HS-27A (cell line): ENCODE measurements at regions not wholly inside any gene's neighbourhood (a gene's known extent, or its start where the extent isn't known, plus 50 kb on each side); places are given as distances from the start of the nearest gene placed in this dataset.

Source experiments
- DNase-seq: peaks from one replicate; pipeline ENCODE4 v3.0.0-alpha.2; 2012; ENCODE audit warnings: low read depth, missing footprints

DNA sequence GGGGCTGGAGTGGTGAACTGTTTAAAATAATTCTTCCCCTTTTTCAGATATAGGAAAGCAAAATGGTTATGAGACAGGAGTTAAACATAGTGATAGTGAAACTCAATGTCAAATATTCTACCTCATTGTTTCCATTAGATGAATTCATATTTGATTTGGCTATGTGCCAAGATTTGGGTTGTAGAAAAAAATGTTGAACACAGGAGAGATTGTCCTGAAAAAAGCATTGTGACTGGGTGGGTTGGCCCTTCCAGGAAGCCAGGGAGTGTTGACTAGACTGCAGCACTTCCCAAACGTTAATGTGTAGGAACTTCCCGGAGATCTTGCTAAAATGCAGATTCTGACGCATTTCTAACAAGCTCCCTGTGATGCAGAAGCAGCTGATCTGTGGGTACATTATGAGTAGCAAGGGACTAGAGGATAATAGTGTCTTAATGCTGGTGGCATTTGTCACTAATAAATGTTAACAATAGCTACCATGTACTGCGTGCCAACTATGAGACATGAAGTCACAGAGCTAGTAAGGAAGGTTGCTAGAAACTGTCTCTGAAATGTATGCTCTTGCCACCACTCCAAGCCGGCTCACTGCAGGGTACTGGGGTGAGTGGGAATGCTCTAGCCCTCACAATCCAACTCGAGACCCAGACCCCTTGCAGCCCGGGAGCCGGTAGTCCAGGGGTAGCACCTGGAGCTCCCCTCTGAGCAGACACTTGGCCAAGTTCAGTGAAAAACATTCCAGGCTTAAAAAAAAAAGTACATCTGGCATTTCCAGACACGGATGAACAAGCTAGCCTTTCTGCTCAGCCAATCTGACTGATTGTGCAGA is 120.6 kb downstream of the CD47 start:
- DNase-seq: no peak

DNA sequence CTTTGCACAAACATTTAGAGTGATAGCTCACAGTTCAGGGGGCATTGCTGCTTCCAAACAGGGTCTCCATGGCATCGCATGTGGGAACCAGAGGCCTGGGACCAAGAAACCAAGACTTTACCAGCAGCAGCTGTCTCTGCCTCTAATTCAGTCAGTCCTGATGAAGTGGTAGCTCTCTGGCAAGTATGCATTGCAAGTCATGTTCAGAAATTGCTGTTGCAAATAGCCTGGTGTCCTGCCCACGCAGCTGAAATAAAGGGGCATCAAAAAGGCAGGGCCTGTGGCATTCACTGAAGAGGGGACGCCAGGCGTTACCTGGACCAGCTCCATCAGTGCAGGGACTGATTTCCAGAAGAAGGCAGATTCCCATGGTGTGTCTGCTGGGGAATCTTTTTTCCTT is 121.3 kb downstream of the CD47 start:
- no peak for DNase-seq

DNA sequence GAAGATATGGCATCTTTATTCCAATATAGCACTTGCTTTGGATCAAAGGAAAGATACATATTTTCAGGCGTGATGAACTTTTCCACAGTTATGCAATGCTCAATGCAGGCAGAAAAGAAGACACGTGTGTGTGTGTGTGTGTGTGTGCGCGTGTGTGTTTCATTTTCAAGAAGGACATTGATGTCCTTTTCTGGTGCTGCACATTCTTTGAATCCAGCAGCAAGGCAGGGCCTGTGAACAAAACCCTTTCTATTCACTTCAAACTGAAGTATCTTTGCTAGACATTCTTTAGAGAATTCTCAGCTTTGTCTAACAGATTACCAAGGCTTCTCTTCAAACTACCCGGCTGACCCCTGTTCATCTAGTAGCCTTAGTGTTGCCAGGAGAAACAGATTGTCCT is 124.6 kb downstream of the CD47 start:
- no peak for DNase-seq

DNA sequence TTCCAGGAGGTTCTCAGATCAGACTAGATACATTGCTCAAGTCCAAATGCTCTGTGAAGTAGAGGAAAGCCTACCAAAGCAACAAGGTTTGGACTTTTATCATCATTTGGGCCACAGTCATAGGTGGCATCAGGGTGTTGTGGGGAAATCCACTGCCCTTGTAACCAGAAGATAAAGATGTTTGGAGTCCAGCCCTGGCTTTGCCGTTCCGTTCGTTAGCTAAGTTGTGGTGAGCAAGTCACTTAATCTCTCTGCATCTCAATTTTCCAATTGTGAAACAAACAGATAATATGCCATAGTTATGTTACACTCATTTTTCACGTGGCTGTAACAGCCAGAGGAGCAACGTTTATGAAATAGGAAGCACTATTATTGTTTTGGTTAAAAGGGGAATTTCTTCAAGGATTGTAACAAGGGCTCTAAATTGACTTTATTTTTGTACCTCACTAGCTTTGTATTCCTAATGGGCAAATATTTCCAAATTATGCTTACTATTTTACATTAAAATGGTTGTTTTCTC is 125.6 kb downstream of the CD47 start:
- no peak for DNase-seq

DNA sequence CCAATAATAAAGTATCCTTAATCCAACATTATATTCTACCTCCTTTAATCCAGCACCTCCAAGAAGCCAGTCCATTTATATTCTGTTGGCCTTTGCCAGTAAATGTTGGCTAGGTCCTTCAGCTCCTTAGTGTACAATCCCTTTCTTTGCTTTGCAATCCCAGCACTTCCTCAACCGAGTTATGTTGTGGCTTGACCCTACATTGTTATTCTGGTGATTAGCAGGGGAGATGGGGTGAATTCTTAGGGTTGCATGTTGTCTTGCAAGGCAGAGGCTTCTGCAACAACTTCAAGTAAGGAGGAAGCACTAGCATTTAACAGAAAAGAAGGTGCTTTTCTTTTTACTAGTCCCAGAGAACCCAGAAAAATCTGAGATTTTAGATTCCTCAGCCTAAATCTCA is 127.2 kb downstream of the CD47 start:
- DNase-seq: no peak

DNA sequence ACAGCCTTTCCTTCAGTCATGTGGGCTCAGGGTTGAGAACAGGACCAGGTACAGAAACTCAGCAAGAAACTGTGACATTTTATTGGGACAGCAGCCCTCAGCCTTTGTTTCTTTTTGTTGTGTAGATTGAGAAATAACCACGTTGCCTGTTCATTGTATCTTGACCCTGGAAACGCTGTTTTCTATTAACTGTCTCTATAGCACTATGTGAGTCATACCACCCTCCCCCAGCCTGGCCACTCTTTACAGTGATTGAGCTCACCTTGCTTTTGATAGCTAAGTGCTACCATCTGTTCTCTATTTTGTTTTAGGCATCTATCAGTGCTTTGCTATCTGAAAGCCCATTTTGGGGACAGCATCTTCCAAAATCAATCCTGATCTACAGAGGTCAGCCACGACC is 127.9 kb downstream of the CD47 start:
- no peak for DNase-seq

DNA sequence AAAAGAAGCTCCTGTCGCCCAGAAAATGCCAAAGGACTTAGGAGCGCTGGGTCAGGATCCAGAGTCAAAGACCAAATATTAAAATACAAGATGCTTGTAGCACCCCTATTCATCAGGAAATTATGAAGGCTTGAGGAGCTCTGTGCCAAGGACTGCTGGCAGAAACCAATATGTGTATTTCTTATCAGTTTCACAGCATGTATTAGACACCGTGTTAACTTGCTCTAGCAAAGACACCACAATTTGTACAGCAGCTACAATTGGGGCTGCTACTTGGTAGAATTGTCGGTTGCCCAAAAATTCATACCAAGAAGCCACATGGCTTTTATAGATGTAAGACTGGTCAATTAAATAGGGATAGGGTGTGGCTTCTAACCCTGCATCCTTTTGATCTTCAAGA is 128.8 kb downstream of the CD47 start:
- no peak for DNase-seq

DNA sequence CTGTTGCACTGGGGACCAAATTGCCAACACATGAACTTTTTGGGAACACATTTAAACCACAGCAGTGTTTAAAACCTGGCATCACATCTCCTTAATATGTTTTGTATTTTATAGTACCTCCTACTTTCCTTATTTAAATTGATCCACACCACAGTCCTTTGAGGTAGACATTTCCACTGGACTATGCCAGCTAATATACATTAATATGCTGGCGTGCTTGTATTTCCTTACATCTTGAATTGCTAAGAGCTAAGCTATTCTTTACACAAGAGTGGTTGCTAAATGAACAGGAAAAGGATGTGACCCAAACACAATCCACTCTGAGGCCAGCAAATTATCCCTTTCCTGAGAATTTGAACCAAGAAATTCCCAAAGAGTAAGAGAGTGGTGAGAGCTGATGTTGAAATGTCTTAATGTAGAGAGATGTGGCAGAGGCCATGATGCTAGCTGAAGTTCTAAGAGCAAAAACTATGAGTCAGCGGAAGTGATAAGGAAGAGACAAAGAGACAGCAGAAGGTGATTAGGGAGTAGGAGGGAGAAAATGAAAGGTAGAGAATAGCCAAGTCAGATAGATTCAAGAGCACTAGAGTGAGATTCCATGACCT is 131.2 kb downstream of the CD47 start:
- DNase-seq: no peak

DNA sequence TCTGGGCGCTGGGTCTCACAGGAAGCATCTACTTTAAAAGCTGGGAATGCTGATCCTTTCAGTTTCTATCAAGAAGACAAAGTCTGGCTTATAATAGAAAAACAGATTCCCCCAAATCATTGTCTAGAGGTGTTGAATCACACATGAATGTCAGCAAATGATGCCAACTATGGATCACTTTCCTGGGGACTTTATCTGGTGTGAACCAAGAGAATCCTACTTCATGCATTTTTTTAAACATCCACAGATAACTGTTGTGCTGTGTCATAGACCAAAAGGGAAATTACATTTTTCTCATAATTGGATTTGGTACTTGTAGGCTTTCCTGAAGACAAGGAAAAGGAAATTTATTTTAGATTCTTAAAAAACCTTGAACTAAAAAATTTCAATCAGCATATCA is 132.7 kb downstream of the CD47 start:
- DNase-seq: no peak

DNA sequence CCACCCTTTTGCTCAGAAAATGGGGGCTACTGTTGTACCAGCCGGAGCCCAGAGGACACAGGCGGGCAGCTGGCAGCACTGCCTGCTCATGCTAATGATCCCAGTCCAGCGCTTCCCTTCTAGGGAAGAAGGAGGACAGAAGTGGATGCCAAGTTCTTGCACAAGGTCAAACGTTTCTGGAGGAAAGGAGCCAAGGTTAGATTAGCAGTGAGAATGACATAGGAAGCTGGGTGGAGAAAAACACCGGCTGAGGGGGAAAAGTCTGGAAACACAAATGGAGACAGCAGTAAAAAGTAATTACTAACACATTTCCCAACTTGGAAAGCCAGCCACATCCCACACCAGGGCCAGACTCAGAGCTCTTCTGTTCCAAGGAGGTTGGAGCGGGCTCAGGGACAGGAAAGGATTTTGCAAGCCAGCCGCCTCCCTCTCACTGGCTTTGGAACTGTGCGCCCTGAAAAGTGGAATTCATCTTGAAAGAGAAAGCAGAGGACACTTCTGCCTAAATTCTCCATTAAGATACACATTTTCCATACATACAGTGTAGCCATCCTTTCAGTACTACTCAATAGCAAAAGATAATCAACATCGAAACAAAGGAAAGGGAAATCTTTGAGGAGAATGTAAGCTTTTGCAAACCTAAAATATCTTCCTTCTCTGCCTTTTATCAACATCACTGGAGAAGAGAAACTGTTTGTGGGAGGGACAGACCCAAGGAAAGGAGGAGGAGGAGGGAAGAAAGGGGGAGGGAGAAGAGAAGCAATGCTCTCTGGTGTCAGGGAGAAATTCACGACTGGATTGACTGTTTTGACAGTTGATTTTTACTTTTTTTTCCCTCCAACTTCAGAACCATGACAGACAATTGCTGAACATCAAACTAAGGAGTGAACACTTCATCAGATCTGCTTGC is 133.6 kb downstream of the CD47 start:
- no peak for DNase-seq

DNA sequence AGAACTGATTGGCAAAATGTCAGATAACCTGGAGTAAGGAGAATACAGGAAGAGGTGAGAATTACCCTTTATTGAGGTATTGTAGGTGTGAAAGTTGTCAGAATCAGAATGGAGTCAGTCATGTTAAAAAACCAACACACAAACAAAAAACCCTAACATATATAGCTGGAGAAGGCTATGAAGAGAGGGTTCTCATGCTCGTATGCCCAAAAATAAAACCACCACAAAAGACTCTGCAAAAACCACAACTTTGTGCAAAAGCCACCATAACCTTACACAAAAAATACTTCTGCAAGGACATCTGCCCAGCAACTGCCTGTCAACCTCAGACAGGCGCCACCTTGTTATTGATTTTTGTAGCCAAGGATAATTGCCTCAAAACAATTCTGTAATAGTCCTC is 136.0 kb downstream of the CD47 start:
- DNase-seq: no peak

DNA sequence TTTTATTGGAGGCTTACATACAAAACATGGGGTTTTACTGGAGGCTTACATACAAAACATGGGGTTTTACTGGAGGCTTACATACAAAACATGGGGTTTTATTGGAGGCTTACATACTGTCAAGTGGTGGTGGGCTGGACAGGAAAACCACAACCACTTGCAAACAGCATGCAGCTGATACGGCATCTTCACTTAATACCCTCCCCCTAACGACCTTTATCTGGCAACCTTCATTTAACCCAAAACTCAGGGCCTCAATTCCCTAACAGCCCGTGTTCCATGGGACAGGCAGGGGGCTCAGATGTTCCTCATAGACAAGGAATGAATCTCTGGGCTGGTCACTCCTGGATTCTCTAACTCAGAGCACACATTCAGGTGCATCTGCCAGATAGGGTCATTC is 137.1 kb downstream of the CD47 start:
- DNase-seq: no peak

DNA sequence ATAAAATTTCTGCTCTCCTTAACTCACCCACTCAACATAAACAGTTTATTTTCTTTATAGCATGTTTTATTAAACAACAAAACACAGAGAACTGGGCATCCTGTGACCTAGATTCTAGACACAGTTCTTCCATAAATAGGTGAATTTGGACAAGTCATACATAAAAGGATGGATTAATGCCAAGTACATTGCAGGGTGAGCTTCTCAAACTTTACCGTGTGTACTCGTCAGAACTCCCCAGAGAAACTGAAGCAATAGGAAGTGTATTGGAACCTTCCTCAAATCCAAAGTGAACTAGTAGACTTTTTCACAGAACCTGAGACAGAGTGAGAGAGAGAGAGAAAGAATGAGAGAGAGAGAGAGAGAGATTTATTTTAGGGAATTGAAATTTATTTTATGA is 139.7 kb downstream of the CD47 start:
- no peak for DNase-seq

DNA sequence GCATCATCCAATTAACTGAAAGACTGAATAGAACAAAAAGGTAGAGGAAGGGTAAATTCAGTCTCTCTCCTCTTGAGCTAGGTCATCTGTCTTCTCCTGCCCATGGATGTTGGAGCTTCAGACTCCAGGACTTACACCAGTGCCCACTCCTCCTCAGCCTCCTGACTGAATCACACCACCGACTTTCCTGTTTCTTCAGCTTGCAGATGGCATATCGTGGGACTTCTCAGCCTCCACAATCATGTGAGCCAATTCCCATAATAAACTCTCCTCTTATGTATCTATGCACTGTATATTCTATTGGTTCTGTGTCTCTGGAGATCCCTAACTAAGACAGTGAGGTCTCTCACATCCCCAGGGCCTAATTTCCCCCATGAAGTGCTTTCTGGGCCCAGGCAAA is 140.4 kb downstream of the CD47 start:
- no peak for DNase-seq

DNA sequence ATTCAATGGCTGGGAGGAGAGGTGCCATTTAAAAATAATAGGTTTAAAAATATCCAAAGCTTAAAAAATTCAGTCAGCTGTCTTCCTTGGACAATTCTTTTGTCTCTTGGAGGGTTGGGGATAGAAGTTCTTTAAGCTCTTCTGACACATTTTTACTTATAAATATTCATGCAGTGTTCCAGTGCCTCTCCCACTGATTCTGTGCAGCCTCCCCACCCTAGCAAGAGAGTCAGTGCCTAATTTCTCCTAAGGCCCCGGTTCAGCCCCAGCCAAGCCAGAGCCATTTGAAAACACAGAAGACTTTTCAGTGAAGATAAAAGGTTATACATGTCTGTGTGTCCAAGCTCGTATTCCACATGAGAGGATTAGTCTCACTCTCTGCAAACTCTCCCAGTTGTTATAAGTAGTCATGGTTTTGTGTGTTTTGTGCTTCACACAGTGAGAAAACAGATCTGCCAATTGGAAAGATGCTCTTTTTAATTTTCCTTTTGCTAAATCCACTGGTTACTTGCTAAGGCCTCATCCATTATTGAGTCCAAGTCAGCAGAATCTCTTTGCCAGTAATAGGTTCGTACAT is 141.3 kb downstream of the CD47 start:
- no peak for DNase-seq

DNA sequence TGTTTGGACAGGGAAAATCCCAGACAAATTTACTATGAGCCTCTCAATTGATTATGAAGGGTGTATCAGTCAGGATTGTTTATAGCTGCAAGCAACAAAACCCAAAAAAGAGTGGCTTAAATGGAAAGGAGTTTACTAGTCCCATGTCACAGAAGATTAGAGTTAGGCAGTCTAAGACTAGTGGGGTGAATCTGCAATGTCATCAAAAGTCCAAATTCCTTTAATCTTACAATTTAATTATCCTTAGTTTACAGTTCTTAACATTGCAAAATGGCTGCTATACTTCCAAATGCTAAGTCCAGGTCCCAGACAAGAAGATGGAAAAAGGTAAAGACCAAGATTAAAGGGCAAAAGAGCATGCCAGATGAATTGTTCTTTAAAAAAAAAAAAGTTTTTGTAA is 143.6 kb downstream of the CD47 start:
- no peak for DNase-seq

DNA sequence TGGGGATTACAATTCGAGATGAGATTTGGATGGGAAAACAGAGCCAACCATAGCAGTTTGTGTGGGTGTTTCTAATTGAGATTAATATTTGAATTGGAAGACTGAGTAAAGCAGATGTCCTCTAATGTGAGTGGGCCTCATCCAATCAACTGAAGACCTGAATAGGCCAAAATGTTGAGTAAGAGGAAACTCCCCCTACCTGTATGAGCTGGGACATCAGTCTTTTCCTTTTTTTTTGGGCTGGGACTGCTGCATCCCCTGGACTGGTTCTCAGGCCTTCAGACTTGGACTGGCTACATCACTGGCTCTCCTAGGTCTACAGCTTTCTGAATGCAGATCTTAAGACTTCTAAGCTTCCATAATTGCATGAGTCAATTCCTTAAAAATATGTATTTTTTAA is 144.1 kb downstream of the CD47 start:
- DNase-seq: no peak

DNA sequence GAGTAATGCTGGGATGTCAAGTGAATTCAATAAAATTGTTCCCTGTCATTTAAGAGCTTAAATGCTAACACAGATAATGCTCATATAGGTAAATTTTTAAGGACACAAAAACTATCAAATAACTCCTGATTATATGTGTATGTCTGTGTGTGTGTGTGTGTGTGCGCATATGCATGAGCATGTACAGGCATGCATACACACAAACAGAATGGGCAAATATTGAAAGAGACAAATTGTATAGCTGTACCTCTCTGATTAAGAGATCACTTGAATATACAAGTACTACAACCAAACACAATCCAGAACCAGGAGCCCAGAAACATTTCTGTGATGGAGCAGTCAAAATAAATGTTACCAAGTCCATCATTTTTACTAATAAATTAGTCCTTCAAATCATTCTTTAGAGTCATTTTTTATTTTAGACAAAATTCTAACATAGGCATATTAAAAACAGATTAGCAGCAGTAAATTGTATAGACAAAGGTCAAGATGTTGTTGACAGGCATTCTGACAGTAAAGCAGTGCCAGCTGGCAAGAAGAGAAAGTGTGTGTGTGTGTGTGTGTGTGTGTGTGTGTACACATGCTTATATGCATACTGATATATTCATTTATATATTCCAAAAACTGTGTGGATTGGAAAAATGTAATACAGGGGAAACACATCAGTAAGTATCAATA is 145.3 kb downstream of the CD47 start:
- DNase-seq: no peak

DNA sequence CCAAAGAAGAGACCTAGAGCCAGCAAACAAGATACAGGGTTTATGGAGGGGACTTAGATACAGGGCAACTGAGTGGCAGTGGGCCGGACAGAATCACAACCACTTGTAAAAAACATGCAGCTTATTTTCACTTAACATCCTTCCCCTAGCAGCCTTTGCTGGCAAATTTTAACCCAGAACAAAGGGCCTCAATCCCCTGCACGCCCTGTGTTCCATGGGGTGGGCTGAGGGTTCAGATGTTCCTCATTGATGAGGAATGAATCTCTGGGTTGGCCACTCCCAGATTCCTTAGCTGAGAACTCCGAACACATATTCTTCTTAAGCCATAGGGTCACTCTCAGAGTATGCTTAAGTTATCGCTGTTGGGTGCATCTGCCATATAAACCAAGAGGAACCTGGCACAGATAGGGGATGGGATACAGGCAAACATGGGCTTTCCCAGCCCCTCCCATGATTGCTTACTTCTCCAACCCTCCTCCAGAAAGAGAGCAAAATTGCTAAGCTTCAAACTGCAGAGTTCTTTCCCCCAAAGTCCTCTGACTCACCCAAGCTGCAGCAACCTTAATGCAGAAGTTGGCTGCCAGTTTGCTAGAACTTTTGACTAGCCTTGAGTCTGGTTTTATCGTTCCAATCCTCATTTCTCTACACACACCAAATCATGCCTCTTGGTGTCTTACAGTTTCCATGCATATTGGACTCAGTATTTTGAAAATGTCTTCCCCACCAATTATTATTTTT is 146.9 kb downstream of the CD47 start:
- DNase-seq: peak; percentile 23

DNA sequence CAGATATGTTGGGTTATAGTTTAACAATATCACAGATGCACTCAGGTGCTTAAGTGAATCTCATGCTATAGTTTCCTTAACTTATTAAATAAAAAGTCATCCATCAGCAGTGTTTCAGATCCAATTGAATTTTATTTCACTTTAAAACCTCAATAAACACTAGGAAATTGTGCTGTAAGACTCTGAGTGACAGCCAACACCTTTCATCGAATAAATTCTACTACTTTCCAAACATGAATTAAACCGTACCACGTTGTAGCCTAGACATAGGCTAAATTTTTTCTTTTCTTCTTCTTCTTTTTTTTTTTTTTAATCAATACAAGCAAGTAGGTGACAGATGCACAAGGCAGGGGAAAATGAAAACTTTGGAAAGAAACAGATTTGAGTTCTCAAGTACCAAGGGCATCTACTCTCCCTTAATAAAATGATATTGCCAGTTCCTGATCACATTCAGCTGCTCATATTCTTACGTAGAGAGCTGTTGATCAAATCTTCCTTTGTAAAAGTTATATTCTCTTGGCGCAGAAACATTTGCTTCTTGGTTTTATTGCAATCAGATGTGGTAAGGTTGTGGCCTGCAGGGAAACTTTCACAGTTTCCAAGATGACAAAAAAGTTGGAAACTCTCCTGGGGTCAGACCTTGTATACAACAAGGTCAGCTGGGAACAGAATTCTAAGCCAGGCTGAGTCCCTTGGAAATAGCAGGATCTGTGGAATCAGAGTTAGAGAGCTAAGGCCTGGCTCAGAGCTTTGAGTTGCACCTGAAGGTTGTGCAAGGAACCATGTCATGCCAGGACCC is 147.7 kb downstream of the CD47 start:
- DNase-seq: no peak
